ENCODE measurements at regions not wholly inside any gene's neighbourhood (a gene's known extent, or its start where the extent isn't known, plus 50 kb on each side); places are given as distances from the start of the nearest gene placed in this dataset.

DNA sequence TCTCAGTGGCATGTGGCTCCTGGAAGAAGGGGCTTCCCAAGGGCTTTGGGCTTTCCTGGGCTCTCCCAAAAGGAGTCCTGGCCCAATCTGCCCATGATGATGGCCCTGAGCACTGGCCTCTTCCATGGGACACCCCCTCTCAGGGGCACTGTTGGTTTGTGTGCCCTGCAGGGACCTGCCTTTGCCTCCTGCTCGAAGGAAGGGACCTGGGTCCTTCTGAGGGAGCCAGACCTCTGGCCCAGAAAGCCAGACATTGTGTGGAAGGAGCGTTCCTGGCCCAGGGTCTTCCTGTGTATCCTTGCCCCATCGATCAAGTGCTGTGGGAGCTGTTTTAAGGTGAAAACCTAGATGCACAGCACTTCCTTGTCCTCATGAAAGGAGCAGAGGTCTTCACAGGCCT lies 1689.3 kb downstream of the TP53TG3F start:
- no peak overlapping the region for H3K4me3 ChIP-seq (IDR thresholded peaks at IDR 0.05; ENCODE audit: insufficient read depth, low read depth, low read length)
- H2AFZ ChIP-seq (ENCODE audit: low read depth): no peak overlapping the region
- H3K9ac ChIP-seq: no peak overlapping the region
- H4K20me1 ChIP-seq (ENCODE audit: insufficient read depth): no peaks in the 10 kb centered on the region
- no peaks in the 10 kb centered on the region for H3K4me1 ChIP-seq (ENCODE audit: low read depth, poor library complexity, severe bottlenecking)
- TF ChIP-seq, protein P1, sequence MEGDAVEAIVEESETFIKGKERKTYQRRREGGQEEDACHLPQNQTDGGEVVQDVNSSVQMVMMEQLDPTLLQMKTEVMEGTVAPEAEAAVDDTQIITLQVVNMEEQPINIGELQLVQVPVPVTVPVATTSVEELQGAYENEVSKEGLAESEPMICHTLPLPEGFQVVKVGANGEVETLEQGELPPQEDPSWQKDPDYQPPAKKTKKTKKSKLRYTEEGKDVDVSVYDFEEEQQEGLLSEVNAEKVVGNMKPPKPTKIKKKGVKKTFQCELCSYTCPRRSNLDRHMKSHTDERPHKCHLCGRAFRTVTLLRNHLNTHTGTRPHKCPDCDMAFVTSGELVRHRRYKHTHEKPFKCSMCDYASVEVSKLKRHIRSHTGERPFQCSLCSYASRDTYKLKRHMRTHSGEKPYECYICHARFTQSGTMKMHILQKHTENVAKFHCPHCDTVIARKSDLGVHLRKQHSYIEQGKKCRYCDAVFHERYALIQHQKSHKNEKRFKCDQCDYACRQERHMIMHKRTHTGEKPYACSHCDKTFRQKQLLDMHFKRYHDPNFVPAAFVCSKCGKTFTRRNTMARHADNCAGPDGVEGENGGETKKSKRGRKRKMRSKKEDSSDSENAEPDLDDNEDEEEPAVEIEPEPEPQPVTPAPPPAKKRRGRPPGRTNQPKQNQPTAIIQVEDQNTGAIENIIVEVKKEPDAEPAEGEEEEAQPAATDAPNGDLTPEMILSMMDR (conservative IDR thresholded peaks at IDR 0.05; ENCODE audit: low read depth, low read length): no peak
- H3K79me2 ChIP-seq (ENCODE audit: insufficient read depth, low read depth): no peaks in the 10 kb centered on the region
- no peaks in the 10 kb centered on the region for H3K27me3 ChIP-seq (ENCODE audit: insufficient read depth, low read depth)
- no peak overlapping the region for H3K4me2 ChIP-seq
- no peak overlapping the region for H3K27ac ChIP-seq
- H3K36me3 ChIP-seq (ENCODE audit: insufficient read depth): no peaks in the 10 kb centered on the region

DNA sequence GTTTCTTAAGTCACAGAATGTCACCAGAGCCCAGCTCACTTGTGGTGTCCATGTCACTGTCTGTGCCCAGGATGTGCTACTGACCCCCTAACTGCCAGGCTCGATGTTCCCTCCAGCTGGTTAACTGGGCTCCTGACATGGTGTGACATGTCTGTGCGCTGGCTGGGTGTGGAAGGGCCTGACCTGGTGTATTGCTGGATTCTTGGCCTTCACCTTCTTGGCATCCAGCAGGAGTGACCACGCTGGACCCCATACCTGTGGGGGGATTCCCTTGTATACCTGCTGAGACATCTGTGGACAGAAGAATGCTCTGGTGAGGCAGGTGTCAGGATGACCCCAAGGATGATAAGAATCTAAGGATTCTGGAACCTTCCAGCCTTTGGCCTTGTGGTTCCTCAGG lies 1690.1 kb downstream of the TP53TG3F start:
- TF ChIP-seq, protein P1 (conservative IDR thresholded peaks at IDR 0.05; ENCODE audit: low read depth, low read length): no peak
- Histone ChIP-seq H3K27me3 (ENCODE audit: insufficient read depth, low read depth) (no peaks in the 10 kb centered on the region), H2AFZ (ENCODE audit: low read depth) (no peak overlapping the region), H3K79me2 (ENCODE audit: insufficient read depth, low read depth) (no peaks in the 10 kb centered on the region), H3K36me3 (ENCODE audit: insufficient read depth) (no peaks in the 10 kb centered on the region), H3K27ac (no peak overlapping the region), H3K4me1 (ENCODE audit: low read depth, poor library complexity, severe bottlenecking) (no peaks in the 10 kb centered on the region), H3K4me3 (IDR thresholded peaks at IDR 0.05; ENCODE audit: insufficient read depth, low read depth, low read length) (no peak overlapping the region), H3K9ac (no peak overlapping the region), H3K4me2 (no peak overlapping the region), H4K20me1 (ENCODE audit: insufficient read depth) (no peaks in the 10 kb centered on the region)

DNA sequence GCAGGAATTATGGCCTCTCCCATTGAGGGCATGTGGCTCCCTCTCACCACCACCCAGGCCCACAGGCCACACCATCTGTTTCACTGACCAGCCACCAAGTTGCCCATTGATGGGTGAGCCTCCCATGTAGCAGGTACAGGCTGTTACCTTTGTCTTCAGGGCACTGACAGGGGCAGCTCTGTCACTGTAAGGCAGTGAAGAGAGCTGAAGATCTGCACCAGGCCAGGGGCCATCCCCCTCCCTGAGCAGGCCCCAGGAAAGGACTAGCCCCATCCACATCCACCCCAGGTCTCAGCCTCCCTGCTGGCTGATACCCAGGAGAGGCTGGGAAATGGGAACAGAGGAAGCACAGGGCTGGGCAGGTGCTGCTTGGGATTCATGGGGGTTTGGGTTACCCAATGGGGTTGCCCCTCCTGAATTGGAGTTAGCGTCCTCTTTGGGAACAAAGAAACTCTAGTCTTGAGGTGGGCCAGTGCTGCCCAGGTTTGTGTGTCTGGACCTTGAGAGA lies 1691.4 kb downstream of the TP53TG3F start:
- H2AFZ ChIP-seq (ENCODE audit: low read depth): no peak overlapping the region
- H4K20me1 ChIP-seq (ENCODE audit: insufficient read depth): no peaks in the 10 kb centered on the region
- no peaks in the 10 kb centered on the region for H3K79me2 ChIP-seq (ENCODE audit: insufficient read depth, low read depth)

DNA sequence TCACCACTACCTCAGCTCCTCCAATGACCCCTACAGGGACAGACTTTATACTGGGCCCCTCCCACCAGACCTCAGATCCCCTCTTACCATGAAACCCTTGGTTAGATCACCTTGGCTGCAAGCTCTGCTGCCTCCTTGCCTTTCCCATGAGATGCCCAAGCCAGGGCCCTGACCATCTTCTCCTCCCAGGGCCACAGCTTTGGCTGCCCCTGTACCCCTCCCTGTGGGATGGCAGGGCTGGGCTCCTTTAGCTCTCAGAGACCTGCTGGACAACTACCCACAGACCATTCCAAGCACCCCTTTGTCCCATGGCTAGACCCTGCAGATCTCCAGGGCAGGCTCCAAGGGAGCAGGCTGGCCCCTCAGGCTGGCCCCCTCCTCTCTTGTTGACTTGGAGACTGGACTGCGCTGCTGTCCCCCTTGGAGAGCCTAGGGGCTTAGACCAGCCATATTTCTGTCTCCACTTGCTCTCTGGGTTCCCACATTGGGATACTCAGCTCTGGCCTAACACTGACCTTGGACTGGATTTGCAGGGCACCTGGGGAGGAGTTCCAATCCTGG lies 1692.7 kb downstream of the TP53TG3F start:
- H3K4me1 ChIP-seq (ENCODE audit: low read depth, poor library complexity, severe bottlenecking): no peaks in the 10 kb centered on the region
- H3K9ac ChIP-seq: no peak overlapping the region
- no peaks in the 10 kb centered on the region for H3K79me2 ChIP-seq (ENCODE audit: insufficient read depth, low read depth)
- no peak overlapping the region for H2AFZ ChIP-seq (ENCODE audit: low read depth)
- no peak overlapping the region for H3K27ac ChIP-seq
- H3K27me3 ChIP-seq (ENCODE audit: insufficient read depth, low read depth): no peaks in the 10 kb centered on the region
- H4K20me1 ChIP-seq (ENCODE audit: insufficient read depth): no peaks in the 10 kb centered on the region
- TF ChIP-seq, protein P1 (conservative IDR thresholded peaks at IDR 0.05; ENCODE audit: low read depth, low read length): no peak
- H3K4me2 ChIP-seq: no peak overlapping the region
- no peaks in the 10 kb centered on the region for H3K36me3 ChIP-seq (ENCODE audit: insufficient read depth)
- no peak overlapping the region for H3K4me3 ChIP-seq (IDR thresholded peaks at IDR 0.05; ENCODE audit: insufficient read depth, low read depth, low read length)

More for the DNA sequence above, 1691.4 kb downstream of the TP53TG3F start:
- Histone ChIP-seq H3K4me3 (IDR thresholded peaks at IDR 0.05; ENCODE audit: insufficient read depth, low read depth, low read length) (no peak overlapping the region), H3K36me3 (ENCODE audit: insufficient read depth) (no peaks in the 10 kb centered on the region), H3K27ac (no peak overlapping the region), H3K4me1 (ENCODE audit: low read depth, poor library complexity, severe bottlenecking) (no peaks in the 10 kb centered on the region), H3K27me3 (ENCODE audit: insufficient read depth, low read depth) (no peaks in the 10 kb centered on the region), H3K9ac (no peak overlapping the region), H3K4me2 (no peak overlapping the region)
- TF ChIP-seq, protein P1 (conservative IDR thresholded peaks at IDR 0.05; ENCODE audit: low read depth, low read length): no peak

Data from KMS-11 (cell line).